ENCODE measurements at regions not wholly inside any gene's neighbourhood (a gene's known extent, or its start where the extent isn't known, plus 50 kb on each side); places are given as distances from the start of the nearest gene placed in this dataset.
"Not testable (repeated sequence)": the region's sequence is repeated elsewhere in the genome, so short reads cannot be mapped to it uniquely, and the experiment has no call there.

DNA sequence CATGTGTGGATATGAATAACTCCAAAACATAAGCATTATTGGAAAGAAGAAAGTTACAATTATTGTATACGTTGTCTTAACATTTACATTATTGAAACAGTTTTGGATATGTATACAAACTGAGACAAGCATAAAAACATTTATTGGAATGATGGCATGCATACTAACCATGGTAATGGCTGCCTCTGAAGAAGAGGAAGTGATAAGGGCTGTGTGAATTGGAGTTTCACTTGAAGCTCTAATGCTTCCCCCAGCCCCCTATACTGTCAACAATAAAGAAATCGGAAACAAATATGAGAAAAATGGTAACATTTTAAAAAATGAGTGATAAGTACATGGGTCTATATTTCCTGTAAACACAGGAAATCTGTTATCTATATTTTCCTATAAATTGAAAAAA, 367.7 kb upstream of the DPYD start:
- H3K27ac Mint-ChIP-seq, result no peak overlapping the region
- no peak for DNase-seq
- no peaks in the 10 kb centered on the region for H3K27me3 Mint-ChIP-seq (ENCODE audit: low read depth, poor library complexity)
- no peak for TF ChIP-seq CTCF (IDR thresholded peaks at IDR 0.05)
- H3K36me3 Mint-ChIP-seq (ENCODE audit: low read depth), result no peaks in the 10 kb centered on the region
- H3K4me1 Mint-ChIP-seq, result no peaks in the 10 kb centered on the region
- H3K9me3 Mint-ChIP-seq, result no peaks in the 10 kb centered on the region
- no peak overlapping the region for H3K4me3 Mint-ChIP-seq

DNA sequence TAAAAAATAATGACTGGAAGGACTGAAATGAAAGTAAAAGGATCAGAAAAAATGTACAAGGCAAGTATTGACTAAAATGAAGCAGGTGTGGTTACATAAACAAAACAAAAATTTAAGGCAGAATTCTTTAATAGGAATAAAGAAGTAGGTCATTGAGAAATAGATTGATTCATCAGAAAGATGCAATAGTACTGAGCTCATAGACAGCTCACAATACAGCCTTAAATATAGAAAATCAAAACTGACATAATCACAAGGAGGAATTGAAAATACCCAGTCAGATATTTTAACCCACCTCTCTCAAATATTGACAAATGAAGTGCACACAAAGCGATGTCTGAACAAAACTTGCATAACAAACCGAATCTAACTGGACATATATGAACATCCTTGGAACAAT, 366.8 kb upstream of the DPYD start:
- Mint-ChIP-seq H3K4me3 (no peak overlapping the region), H3K27ac (no peak overlapping the region), H3K36me3 (ENCODE audit: low read depth) (no peaks in the 10 kb centered on the region), H3K9me3 (no peaks in the 10 kb centered on the region), H3K4me1 (no peaks in the 10 kb centered on the region), H3K27me3 (ENCODE audit: low read depth, poor library complexity) (no peaks in the 10 kb centered on the region)
- no peak for TF ChIP-seq CTCF (IDR thresholded peaks at IDR 0.05)
- DNase-seq, result no peak

DNA sequence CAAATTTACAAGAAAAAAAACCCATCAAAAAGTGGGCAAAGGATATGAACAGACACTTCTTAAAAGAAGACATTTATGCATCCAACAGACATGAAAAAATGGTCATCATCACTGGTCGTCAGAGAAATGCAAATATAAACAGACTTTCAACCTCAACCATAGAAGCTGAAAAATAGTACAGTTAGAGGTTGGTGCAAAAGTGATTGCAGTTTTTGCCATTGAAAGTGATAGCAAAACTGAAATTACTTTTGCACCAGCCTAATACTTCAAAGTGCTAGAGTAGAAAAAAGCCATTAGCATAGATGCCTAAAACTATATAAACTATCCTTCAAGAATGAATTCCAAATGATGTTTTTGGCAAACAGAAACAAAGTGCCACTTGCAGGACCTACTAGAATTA, 365.8 kb upstream of the DPYD start:
- no peak overlapping the region for H3K27ac Mint-ChIP-seq
- no peaks in the 10 kb centered on the region for H3K4me1 Mint-ChIP-seq
- no peak for TF ChIP-seq CTCF (IDR thresholded peaks at IDR 0.05)

DNA sequence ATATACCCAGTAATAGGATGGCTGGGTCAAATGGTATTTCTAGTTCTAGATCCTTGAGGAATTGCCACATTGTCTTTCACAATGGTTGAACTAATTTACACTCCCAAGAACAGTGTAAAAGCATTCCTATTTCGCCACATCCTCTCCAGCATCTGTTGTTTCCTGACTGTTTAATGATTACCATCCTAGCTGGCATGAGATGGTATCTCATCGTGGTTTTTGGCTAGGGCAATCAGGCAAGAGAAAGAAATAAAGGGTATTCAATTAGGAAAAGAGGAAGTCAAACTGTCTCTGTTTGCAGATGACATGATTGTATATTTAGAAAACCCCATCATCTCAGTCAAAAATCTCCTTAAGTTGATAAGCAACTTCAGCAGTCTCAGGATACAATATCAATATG, 364.5 kb upstream of the DPYD start:
- H3K27me3 Mint-ChIP-seq (ENCODE audit: low read depth, poor library complexity); H3K4me1 Mint-ChIP-seq; H3K9me3 Mint-ChIP-seq; H3K36me3 Mint-ChIP-seq (ENCODE audit: low read depth); DNase-seq; H3K27ac Mint-ChIP-seq; H3K4me3 Mint-ChIP-seq: not testable (repeated sequence)

More for the DNA sequence above, 365.8 kb upstream of the DPYD start:
- no peak overlapping the region for H3K4me3 Mint-ChIP-seq
- no peaks in the 10 kb centered on the region for H3K36me3 Mint-ChIP-seq (ENCODE audit: low read depth)
- H3K9me3 Mint-ChIP-seq, result no peaks in the 10 kb centered on the region
- H3K27me3 Mint-ChIP-seq (ENCODE audit: low read depth, poor library complexity), result no peaks in the 10 kb centered on the region
- DNase-seq, result no peak

- Mint-ChIP-seq H3K9me3 (no peaks in the 10 kb centered on the region), H3K27me3 (ENCODE audit: low read depth, poor library complexity) (no peaks in the 10 kb centered on the region), H3K36me3 (ENCODE audit: low read depth) (no peaks in the 10 kb centered on the region), H3K27ac (no peak overlapping the region), H3K4me3 (no peak overlapping the region), H3K4me1 (no peaks in the 10 kb centered on the region)
- TF ChIP-seq CTCF (IDR thresholded peaks at IDR 0.05), result no peak
- DNase-seq, result no peak
Measured at GRCh38 chr1:98280049-98280448, 359.2 kb upstream of the DPYD start.

DNA sequence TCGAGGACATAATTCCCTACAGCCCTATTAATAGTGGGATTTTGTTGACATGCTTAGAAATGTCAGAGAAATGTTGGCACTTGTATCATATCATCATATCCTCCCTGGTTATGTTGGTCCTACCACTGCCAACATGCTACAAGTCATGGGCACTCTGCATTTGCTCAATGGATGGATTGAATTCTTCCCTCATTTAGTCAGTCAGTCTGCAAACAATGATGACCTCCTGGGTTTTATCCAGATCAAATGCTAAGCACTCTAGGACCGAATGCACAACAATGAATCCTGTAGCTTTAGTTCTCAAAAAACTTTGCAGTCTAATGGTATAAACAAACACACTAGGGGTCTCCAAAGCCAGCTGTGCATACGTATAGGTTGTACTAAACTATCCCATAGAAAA, 357.2 kb upstream of the DPYD start:
- Mint-ChIP-seq H3K36me3 (ENCODE audit: low read depth) (no peaks in the 10 kb centered on the region), H3K9me3 (peaks cover 3% of the 10 kb centered on the region), H3K4me3 (no peak overlapping the region), H3K27ac (no peak overlapping the region), H3K4me1 (no peaks in the 10 kb centered on the region), H3K27me3 (ENCODE audit: low read depth, poor library complexity) (no peaks in the 10 kb centered on the region)
- DNase-seq, result no peak
- no peak for TF ChIP-seq CTCF (IDR thresholded peaks at IDR 0.05)
